ENCODE measurements at regions not wholly inside any gene's neighbourhood (a gene's known extent, or its start where the extent isn't known, plus 50 kb on each side); places are given as distances from the start of the nearest gene placed in this dataset.

DNA sequence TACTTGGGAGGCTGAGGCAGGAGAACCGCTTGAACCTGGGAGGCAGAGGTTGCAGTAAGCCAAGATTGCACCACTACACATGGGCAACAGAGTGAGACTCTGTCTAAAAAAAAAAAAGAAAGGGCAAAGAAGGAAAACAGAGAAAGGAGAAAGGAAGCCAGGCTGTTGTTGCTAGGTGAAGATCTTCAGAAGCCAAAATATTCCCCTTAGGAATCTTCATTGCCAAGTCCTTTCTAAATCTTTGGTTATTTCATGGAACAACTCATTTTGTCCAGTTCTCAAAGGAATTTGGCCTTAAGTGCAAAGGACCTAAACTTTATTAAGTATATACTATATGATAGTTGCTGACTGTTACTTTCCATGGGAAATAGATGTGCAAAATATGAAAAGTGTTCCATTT is 59.2 kb upstream of the OSBPL11 start:
- no peak for FAIRE-seq
- H3K27me3 ChIP-seq (ENCODE audit: insufficient read depth, low read length): no peaks in the 10 kb centered on the region
- no peak overlapping the region for H3K9ac ChIP-seq (ENCODE audit: low read length)
- no peaks in the 10 kb centered on the region for H3K36me3 ChIP-seq (ENCODE audit: insufficient read depth, low read length)
- no peaks in the 10 kb centered on the region for H3K9me3 ChIP-seq (ENCODE audit: insufficient read depth, low read depth, low read length)
- H3K4me1 Mint-ChIP-seq (ENCODE audit: low read depth, unreplicated experiment): peaks cover 9% of the 10 kb centered on the region
- H3K4me2 ChIP-seq (ENCODE audit: low read length): no peak overlapping the region
- no peak overlapping the region for H2AFZ ChIP-seq (ENCODE audit: low read depth, low read length)
- H3K9me3 Mint-ChIP-seq (ENCODE audit: unreplicated experiment): no peaks in the 10 kb centered on the region
- TF ChIP-seq, protein P1, sequence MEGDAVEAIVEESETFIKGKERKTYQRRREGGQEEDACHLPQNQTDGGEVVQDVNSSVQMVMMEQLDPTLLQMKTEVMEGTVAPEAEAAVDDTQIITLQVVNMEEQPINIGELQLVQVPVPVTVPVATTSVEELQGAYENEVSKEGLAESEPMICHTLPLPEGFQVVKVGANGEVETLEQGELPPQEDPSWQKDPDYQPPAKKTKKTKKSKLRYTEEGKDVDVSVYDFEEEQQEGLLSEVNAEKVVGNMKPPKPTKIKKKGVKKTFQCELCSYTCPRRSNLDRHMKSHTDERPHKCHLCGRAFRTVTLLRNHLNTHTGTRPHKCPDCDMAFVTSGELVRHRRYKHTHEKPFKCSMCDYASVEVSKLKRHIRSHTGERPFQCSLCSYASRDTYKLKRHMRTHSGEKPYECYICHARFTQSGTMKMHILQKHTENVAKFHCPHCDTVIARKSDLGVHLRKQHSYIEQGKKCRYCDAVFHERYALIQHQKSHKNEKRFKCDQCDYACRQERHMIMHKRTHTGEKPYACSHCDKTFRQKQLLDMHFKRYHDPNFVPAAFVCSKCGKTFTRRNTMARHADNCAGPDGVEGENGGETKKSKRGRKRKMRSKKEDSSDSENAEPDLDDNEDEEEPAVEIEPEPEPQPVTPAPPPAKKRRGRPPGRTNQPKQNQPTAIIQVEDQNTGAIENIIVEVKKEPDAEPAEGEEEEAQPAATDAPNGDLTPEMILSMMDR (IDR thresholded peaks at IDR 0.05; ENCODE audit: insufficient read depth, low read depth, low read length): no peak
- no peak for TF ChIP-seq EZH2 (IDR thresholded peaks at IDR 0.05; ENCODE audit: insufficient read depth, low read length)
- H3K4me3 Mint-ChIP-seq (ENCODE audit: unreplicated experiment): no peak overlapping the region
- H3K27ac Mint-ChIP-seq (ENCODE audit: unreplicated experiment): no peak overlapping the region
- H4K20me1 ChIP-seq (ENCODE audit: insufficient read depth, low read length): no peaks in the 10 kb centered on the region
- no peaks in the 10 kb centered on the region for H3K36me3 Mint-ChIP-seq (ENCODE audit: low read depth, unreplicated experiment)
- no peaks in the 10 kb centered on the region for H3K27me3 Mint-ChIP-seq (ENCODE audit: low read depth, unreplicated experiment)
- no peaks in the 10 kb centered on the region for H3K79me2 ChIP-seq (ENCODE audit: insufficient read depth, low read length)
- H3K4me1 ChIP-seq (ENCODE audit: insufficient read depth, low read length): peaks cover 5% of the 10 kb centered on the region
- no peak overlapping the region for H3K27ac ChIP-seq (ENCODE audit: low read depth, low read length)
- H3K4me3 ChIP-seq (ENCODE audit: insufficient read depth, low read depth, low read length): no peak overlapping the region
- no peak for DNase-seq (ENCODE audit: low read depth)

DNA sequence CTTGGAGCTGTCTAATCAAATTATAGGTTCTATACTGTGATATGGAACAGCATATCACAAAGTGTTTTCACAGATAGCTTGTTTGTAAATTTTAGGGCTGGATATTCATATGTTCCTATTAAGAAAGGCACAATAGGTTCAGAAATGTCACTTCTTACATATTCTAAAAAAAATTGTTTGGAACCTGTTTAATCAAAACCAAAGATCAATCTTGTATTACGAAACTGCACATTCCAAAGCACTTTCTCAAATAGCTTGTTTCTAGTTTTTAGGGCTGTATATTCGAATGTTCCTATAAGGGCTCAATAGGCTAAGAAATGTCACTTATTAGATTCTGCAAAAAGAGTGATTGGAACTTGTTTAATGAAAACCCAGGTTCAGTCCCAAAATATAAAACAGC is 67.4 kb upstream of the OSBPL11 start:
- TF ChIP-seq EZH2 (IDR thresholded peaks at IDR 0.05; ENCODE audit: insufficient read depth, low read length): no peak
- TF ChIP-seq, protein P1 (IDR thresholded peaks at IDR 0.05; ENCODE audit: insufficient read depth, low read depth, low read length): no peak
- H3K9me3 Mint-ChIP-seq (ENCODE audit: unreplicated experiment): no peaks in the 10 kb centered on the region

DNA sequence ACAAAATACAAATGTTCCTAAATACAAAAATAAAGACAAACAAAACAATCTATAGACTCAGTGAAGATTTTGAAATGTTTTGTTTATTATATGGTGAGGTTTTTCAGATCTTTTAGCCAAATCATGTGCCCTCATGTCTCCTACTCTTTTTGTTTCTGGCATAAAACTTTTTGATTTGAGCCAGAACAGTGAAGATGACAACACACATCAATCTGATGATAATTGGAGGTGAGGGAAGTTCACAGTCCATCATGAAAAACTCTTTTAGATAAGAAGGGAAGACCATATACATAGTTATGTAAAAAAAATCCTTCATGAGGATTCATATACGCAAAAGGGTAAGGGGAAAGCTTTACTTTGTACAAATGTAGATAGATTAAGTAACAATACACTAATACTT is 75.1 kb upstream of the OSBPL11 start:
- no peak overlapping the region for H3K27ac Mint-ChIP-seq (ENCODE audit: unreplicated experiment)

More for the DNA sequence above, 67.4 kb upstream of the OSBPL11 start:
- FAIRE-seq: no peak
- no peak overlapping the region for H3K4me3 Mint-ChIP-seq (ENCODE audit: unreplicated experiment)
- Histone ChIP-seq H3K9ac (ENCODE audit: low read length) (no peak overlapping the region), H3K27ac (ENCODE audit: low read depth, low read length) (no peak overlapping the region), H3K27me3 (ENCODE audit: insufficient read depth, low read length) (no peaks in the 10 kb centered on the region), H2AFZ (ENCODE audit: low read depth, low read length) (no peak overlapping the region), H3K4me2 (ENCODE audit: low read length) (no peak overlapping the region), H3K9me3 (ENCODE audit: insufficient read depth, low read depth, low read length) (no peaks in the 10 kb centered on the region), H3K79me2 (ENCODE audit: insufficient read depth, low read length) (no peaks in the 10 kb centered on the region), H4K20me1 (ENCODE audit: insufficient read depth, low read length) (no peaks in the 10 kb centered on the region), H3K36me3 (ENCODE audit: insufficient read depth, low read length) (no peaks in the 10 kb centered on the region), H3K4me1 (ENCODE audit: insufficient read depth, low read length) (no peaks in the 10 kb centered on the region), H3K4me3 (ENCODE audit: insufficient read depth, low read depth, low read length) (no peak overlapping the region)
- H3K27me3 Mint-ChIP-seq (ENCODE audit: low read depth, unreplicated experiment): no peaks in the 10 kb centered on the region
- no peak for DNase-seq (ENCODE audit: low read depth)
- no peaks in the 10 kb centered on the region for H3K36me3 Mint-ChIP-seq (ENCODE audit: low read depth, unreplicated experiment)
- H3K27ac Mint-ChIP-seq (ENCODE audit: unreplicated experiment): no peak overlapping the region
- H3K4me1 Mint-ChIP-seq (ENCODE audit: low read depth, unreplicated experiment): no peaks in the 10 kb centered on the region

More for the DNA sequence above, 75.1 kb upstream of the OSBPL11 start:
- no peaks in the 10 kb centered on the region for H3K4me1 Mint-ChIP-seq (ENCODE audit: low read depth, unreplicated experiment)
- Histone ChIP-seq H2AFZ (ENCODE audit: low read depth, low read length) (no peak overlapping the region), H3K9me3 (ENCODE audit: insufficient read depth, low read depth, low read length) (no peaks in the 10 kb centered on the region), H3K27me3 (ENCODE audit: insufficient read depth, low read length) (no peaks in the 10 kb centered on the region), H3K4me3 (ENCODE audit: insufficient read depth, low read depth, low read length) (no peak overlapping the region), H3K79me2 (ENCODE audit: insufficient read depth, low read length) (no peaks in the 10 kb centered on the region), H3K9ac (ENCODE audit: low read length) (no peak overlapping the region), H3K4me2 (ENCODE audit: low read length) (no peak overlapping the region), H3K27ac (ENCODE audit: low read depth, low read length) (no peak overlapping the region), H3K4me1 (ENCODE audit: insufficient read depth, low read length) (no peaks in the 10 kb centered on the region), H3K36me3 (ENCODE audit: insufficient read depth, low read length) (no peaks in the 10 kb centered on the region), H4K20me1 (ENCODE audit: insufficient read depth, low read length) (no peaks in the 10 kb centered on the region)
- H3K27me3 Mint-ChIP-seq (ENCODE audit: low read depth, unreplicated experiment): no peaks in the 10 kb centered on the region
- no peaks in the 10 kb centered on the region for H3K36me3 Mint-ChIP-seq (ENCODE audit: low read depth, unreplicated experiment)
- FAIRE-seq (no peak), DNase-seq (ENCODE audit: low read depth) (no peak)
- TF ChIP-seq, protein P1 (IDR thresholded peaks at IDR 0.05; ENCODE audit: insufficient read depth, low read depth, low read length): no peak
- no peak for TF ChIP-seq EZH2 (IDR thresholded peaks at IDR 0.05; ENCODE audit: insufficient read depth, low read length)
- H3K4me3 Mint-ChIP-seq (ENCODE audit: unreplicated experiment): no peak overlapping the region
- peaks cover 4% of the 10 kb centered on the region for H3K9me3 Mint-ChIP-seq (ENCODE audit: unreplicated experiment)

All from astrocyte (in vitro differentiated cells and primary cell).